Neural progenitor cell (in vitro differentiated cells): ENCODE measurements at regions not wholly inside any gene's neighbourhood (a gene's known extent, or its start where the extent isn't known, plus 50 kb on each side); places are given as distances from the start of the nearest gene placed in this dataset.

ENCODE experiments used
- DNase-seq: peaks from one replicate; pipeline ENCODE4 v3.0.0-alpha.2; 2016; ENCODE audit warnings: low spot score
- H2AFZ ChIP-seq: fragments of 200-600 bp; sonication (generic); replicated peaks from 2 replicates; pipeline ENCODE4 v1.6.1; 2016; ENCODE audit warnings: antibody characterized with exemption
- H3F3A ChIP-seq: fragments of 200-600 bp; sonication (generic); 2 replicates; pipeline ENCODE4 v1.6.1; 2016; ENCODE audit warnings: antibody characterized with exemption, low read depth
- H3K27ac ChIP-seq: fragments of 200-600 bp; sonication (generic); 2 replicates; pipeline ENCODE4 v1.5.1; 2016; ENCODE audit warnings: mild to moderate bottlenecking
- H3K27me3 ChIP-seq: fragments of 200-600 bp; sonication (generic); 2 replicates; pipeline ENCODE4 v1.6.1; 2016; ENCODE audit warnings: mild to moderate bottlenecking, moderate library complexity
- H3K36me3 ChIP-seq: fragments of 200-600 bp; sonication (generic); 2 replicates; pipeline ENCODE4 v1.5.1; 2016
- H3K4me1 ChIP-seq: fragments of 200-600 bp; sonication (generic); 2 replicates; pipeline ENCODE4 v1.6.1; 2016; ENCODE audit warnings: mixed run types
- H3K4me2 ChIP-seq: fragments of 200-600 bp; sonication (generic); 2 replicates; pipeline ENCODE4 v1.6.1; 2016
- H3K4me3 ChIP-seq: fragments of 200-600 bp; sonication (generic); 2 replicates; pipeline ENCODE4 v1.5.1; 2016
- H3K79me2 ChIP-seq: fragments of 200-600 bp; sonication (generic); 2 replicates; pipeline ENCODE4 v1.6.1; 2016; ENCODE audit warnings: low read depth
- H3K9ac ChIP-seq: fragments of 200-600 bp; sonication (generic); 2 replicates; pipeline ENCODE4 v1.6.1; 2016
- H3K9me3 ChIP-seq: fragments of 200-600 bp; sonication (generic); 2 replicates; pipeline ENCODE4 v1.5.1; 2016; ENCODE audit warnings: low read depth
- H4K20me1 ChIP-seq: fragments of 200-600 bp; sonication (generic); 2 replicates; pipeline ENCODE4 v1.6.1; 2016; ENCODE audit warnings: low read depth
- H3K27ac Mint-ChIP-seq: 3 replicates; pipeline ENCODE4 v1.8.0; 2021; ENCODE audit warnings: mixed read lengths
- H3K27me3 Mint-ChIP-seq: 2 replicates; pipeline ENCODE4 v1.8.0; 2022; ENCODE audit warnings: low read depth, mild to moderate bottlenecking, inconsistent platforms, moderate library complexity, mixed read lengths; ENCODE audit not compliant: insufficient read depth
- H3K36me3 Mint-ChIP-seq: 3 replicates; pipeline ENCODE4 v1.8.0; 2021; ENCODE audit warnings: mixed read lengths
- H3K4me1 Mint-ChIP-seq: 3 replicates; pipeline ENCODE4 v1.8.0; 2021; ENCODE audit warnings: mixed read lengths
- H3K4me3 Mint-ChIP-seq: 3 replicates; pipeline ENCODE4 v1.8.0; 2021; ENCODE audit warnings: mild to moderate bottlenecking, moderate library complexity, mixed read lengths
- H3K9me3 Mint-ChIP-seq: 3 replicates; pipeline ENCODE4 v1.8.0; 2020; ENCODE audit warnings: mixed read lengths
- EZH2 ChIP-seq: fragments of 200-600 bp; sonication (generic); IDR thresholded peaks from 2 replicates; pipeline ENCODE4 v1.6.1; 2017; ENCODE audit warnings: antibody characterized with exemption, mild to moderate bottlenecking, moderate library complexity
- EZH2phosphoT487 ChIP-seq: fragments of 200-600 bp; sonication (generic); IDR thresholded peaks from 2 replicates; pipeline ENCODE4 v1.6.1; 2017; ENCODE audit warnings: antibody characterized with exemption
- TF ChIP-seq, protein P1 (sequence below): fragments of 200-600 bp; sonication (generic); IDR thresholded peaks from 2 replicates; pipeline ENCODE4 v1.5.1; 2017; ENCODE audit warnings: antibody characterized with exemption, mild to moderate bottlenecking

DNA sequence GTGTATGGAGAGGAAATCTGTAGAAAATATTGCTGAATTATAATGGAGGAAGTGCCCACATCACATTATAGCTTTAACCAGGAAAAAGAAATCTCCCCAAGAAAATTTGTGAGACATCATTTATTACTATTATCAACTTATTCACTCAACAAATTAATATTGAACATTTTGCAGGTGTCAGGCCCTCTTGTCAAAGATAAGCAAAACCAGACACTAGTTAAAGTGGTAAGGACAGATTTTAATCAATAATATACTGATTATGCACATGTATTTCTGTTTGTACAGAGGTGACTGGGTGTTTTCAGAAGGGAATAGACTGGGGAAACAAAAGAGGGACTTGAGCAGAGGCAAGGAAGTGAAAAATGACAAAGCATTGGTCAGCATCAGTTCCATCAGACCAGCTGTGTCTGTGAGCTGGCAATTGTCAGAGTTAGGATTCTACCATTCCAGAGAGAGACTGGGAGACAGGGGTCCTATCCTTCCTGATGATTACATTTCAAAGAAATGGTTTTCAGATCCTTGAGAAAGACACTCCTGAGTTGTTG is 519.2 kb downstream of the UTRN start:
- no peak overlapping the region for H3K4me3 ChIP-seq
- Mint-ChIP-seq H3K27ac (no peak overlapping the region), H3K4me1 (no peaks in the 10 kb centered on the region)

DNA sequence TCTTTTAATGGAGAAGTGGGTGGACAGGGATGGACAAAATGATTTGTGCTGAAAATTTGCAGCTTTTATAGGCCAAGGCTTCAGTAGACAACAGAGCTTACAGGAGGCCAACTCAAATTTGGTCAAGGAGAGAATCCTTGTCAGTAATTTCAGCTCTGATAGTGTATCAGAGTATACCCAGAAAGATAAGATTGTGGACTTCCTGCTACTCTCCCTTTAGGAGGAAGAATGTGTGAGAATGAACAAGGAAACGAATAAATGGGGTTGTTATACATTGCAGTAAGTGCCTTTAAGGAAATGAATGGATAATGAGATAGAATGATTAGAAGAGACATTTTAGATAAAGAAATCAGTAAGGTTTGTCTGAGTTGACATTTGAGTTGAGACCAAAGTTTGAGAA is 519.9 kb downstream of the UTRN start:
- Histone ChIP-seq H3K9me3 (no peaks in the 10 kb centered on the region), H3F3A (no peaks in the 10 kb centered on the region), H4K20me1 (no peaks in the 10 kb centered on the region), H3K4me2 (no peak overlapping the region), H2AFZ (no peak overlapping the region), H3K36me3 (no peaks in the 10 kb centered on the region), H3K79me2 (no peaks in the 10 kb centered on the region), H3K4me1 (no peaks in the 10 kb centered on the region), H3K4me3 (no peak overlapping the region), H3K27ac (no peak overlapping the region), H3K27me3 (no peaks in the 10 kb centered on the region), H3K9ac (no peak overlapping the region)
- no peaks in the 10 kb centered on the region for H3K27me3 Mint-ChIP-seq
- DNase-seq, result no peak
- no peak overlapping the region for H3K27ac Mint-ChIP-seq
- TF ChIP-seq EZH2, result no peak
- no peak overlapping the region for H3K4me3 Mint-ChIP-seq
- no peaks in the 10 kb centered on the region for H3K9me3 Mint-ChIP-seq
- H3K36me3 Mint-ChIP-seq, result peaks cover 3% of the 10 kb centered on the region
- H3K4me1 Mint-ChIP-seq, result no peaks in the 10 kb centered on the region

More for the DNA sequence above, 519.2 kb downstream of the UTRN start:
- H3K9ac ChIP-seq, result no peak overlapping the region
- no peak for TF ChIP-seq EZH2phosphoT487
- TF ChIP-seq, protein P1, sequence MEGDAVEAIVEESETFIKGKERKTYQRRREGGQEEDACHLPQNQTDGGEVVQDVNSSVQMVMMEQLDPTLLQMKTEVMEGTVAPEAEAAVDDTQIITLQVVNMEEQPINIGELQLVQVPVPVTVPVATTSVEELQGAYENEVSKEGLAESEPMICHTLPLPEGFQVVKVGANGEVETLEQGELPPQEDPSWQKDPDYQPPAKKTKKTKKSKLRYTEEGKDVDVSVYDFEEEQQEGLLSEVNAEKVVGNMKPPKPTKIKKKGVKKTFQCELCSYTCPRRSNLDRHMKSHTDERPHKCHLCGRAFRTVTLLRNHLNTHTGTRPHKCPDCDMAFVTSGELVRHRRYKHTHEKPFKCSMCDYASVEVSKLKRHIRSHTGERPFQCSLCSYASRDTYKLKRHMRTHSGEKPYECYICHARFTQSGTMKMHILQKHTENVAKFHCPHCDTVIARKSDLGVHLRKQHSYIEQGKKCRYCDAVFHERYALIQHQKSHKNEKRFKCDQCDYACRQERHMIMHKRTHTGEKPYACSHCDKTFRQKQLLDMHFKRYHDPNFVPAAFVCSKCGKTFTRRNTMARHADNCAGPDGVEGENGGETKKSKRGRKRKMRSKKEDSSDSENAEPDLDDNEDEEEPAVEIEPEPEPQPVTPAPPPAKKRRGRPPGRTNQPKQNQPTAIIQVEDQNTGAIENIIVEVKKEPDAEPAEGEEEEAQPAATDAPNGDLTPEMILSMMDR, result no peak
- TF ChIP-seq EZH2, result no peak
- H3K4me3 Mint-ChIP-seq, result no peak overlapping the region
- no peaks in the 10 kb centered on the region for H3F3A ChIP-seq
- H3K27me3 Mint-ChIP-seq, result no peaks in the 10 kb centered on the region
- H3K4me2 ChIP-seq, result no peak overlapping the region
- H3K9me3 ChIP-seq, result no peaks in the 10 kb centered on the region
- H3K9me3 Mint-ChIP-seq, result no peaks in the 10 kb centered on the region
- H2AFZ ChIP-seq, result no peak overlapping the region
- H3K4me1 ChIP-seq, result no peaks in the 10 kb centered on the region
- H3K36me3 ChIP-seq, result no peaks in the 10 kb centered on the region
- no peaks in the 10 kb centered on the region for H3K36me3 Mint-ChIP-seq
- no peak for DNase-seq
- no peak overlapping the region for H3K27ac ChIP-seq
- no peaks in the 10 kb centered on the region for H3K27me3 ChIP-seq
- H3K79me2 ChIP-seq, result no peaks in the 10 kb centered on the region
- no peaks in the 10 kb centered on the region for H4K20me1 ChIP-seq

DNA sequence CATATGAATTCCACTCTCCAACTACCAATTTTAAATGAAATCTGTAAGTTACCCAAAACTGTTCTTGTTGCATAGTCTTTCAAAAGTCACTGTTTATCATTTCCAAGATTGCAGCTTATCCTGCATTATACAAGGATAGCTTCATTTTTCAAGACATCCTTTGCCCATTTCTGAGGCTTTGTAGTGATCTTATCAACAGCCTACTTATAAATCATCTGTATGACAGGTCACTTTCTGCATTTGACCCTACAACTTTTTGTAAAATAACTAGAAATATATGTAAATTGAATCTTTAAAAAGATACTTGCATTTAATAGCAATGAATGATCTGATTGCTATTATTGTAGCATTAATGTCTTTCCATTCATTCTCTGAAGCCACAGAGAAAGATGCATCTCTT is 521.1 kb downstream of the UTRN start:
- Histone ChIP-seq H3K4me3 (no peak overlapping the region), H3K9me3 (no peaks in the 10 kb centered on the region), H4K20me1 (no peaks in the 10 kb centered on the region), H3K27ac (no peak overlapping the region), H3K4me1 (peaks cover under 1% of the 10 kb centered on the region), H3K79me2 (no peaks in the 10 kb centered on the region), H3K36me3 (no peaks in the 10 kb centered on the region), H3K9ac (no peak overlapping the region), H3F3A (no peaks in the 10 kb centered on the region), H3K27me3 (no peaks in the 10 kb centered on the region), H2AFZ (no peak overlapping the region), H3K4me2 (no peak overlapping the region)
- DNase-seq, result no peak
- H3K9me3 Mint-ChIP-seq, result no peaks in the 10 kb centered on the region
- H3K4me1 Mint-ChIP-seq, result no peaks in the 10 kb centered on the region
- peaks cover 3% of the 10 kb centered on the region for H3K36me3 Mint-ChIP-seq
- H3K27ac Mint-ChIP-seq, result no peak overlapping the region
- no peak overlapping the region for H3K4me3 Mint-ChIP-seq
- H3K27me3 Mint-ChIP-seq, result no peaks in the 10 kb centered on the region
- TF ChIP-seq, protein P1, result no peak
- TF ChIP-seq EZH2, result no peak
- no peak for TF ChIP-seq EZH2phosphoT487

DNA sequence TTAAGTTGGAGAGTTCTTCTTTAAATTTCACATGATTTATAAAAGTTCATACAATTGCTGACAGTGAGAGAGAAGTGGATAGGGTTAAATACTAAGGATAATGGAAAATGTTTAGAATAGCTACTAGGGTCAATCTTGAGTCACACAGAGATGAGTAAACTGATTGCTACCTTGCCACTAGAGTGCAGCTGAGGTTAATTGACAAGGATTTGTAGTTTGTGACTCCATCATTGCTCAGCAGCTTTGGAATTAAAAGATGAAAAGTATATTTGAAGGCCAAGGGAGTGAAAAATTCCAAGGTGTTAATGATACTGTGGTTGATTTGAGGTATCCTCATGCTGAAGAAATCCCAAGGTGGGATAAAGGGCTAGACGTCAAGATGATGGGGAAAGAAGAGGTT is 524.0 kb downstream of the UTRN start:
- Mint-ChIP-seq H3K9me3 (no peaks in the 10 kb centered on the region), H3K27me3 (no peaks in the 10 kb centered on the region), H3K36me3 (peaks cover 3% of the 10 kb centered on the region), H3K4me1 (peaks cover 4% of the 10 kb centered on the region), H3K27ac (no peak overlapping the region), H3K4me3 (no peak overlapping the region)
- Histone ChIP-seq H3K4me2 (no peak overlapping the region), H3K4me3 (no peak overlapping the region), H3K27me3 (no peaks in the 10 kb centered on the region), H3K4me1 (peaks cover 14% of the 10 kb centered on the region), H3F3A (no peaks in the 10 kb centered on the region), H3K36me3 (no peaks in the 10 kb centered on the region), H3K79me2 (no peaks in the 10 kb centered on the region), H3K27ac (no peak overlapping the region), H3K9ac (no peak overlapping the region), H2AFZ (no peak overlapping the region), H3K9me3 (no peaks in the 10 kb centered on the region), H4K20me1 (no peaks in the 10 kb centered on the region)
- TF ChIP-seq EZH2, result no peak
- TF ChIP-seq, protein P1, result no peak
- DNase-seq, result no peak
